ENCODE measurements at regions not wholly inside any gene's neighbourhood (a gene's known extent, or its start where the extent isn't known, plus 50 kb on each side); places are given as distances from the start of the nearest gene placed in this dataset.

DNA sequence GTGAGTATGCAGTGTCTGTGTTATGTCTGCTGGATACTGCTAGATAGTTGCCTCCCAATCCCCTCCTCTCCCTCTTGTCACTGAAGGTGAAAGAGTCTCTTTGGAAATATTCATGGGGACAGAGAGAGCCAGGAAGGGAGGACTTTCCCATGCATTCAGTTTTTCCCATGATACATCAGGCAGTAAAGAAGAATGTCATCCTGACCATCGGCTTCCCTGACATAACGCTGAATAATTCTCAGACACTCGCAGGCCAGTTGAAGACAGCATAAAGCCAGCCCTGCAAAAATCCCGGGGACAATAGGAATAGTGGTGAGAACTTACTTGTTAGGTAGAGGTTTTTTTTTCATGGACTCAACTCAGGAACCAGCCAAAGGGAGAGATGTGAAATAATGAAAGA, 58.1 kb downstream of the KLF4 start:
- no peak for DNase-seq

DNA sequence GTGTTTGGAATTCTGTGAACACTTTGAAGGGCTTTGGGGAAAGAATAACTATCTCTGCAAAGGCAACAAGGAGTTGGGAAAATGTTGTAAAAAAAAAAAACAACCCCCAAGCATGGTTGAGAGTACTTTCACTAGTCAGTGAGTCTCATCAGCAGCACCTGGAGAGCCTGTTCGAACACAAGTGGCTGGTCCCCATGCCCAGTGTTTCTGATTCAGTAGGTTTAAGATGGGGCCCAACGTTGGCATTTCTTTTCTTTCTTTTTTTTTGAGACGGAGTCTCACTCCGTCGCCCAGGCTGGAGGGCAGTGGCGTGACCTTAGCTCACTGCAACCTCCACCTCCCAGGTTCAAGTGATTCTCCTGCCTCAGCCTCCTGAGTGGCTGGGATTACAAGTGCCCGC, 59.5 kb downstream of the KLF4 start:
- DNase-seq: no peak

DNA sequence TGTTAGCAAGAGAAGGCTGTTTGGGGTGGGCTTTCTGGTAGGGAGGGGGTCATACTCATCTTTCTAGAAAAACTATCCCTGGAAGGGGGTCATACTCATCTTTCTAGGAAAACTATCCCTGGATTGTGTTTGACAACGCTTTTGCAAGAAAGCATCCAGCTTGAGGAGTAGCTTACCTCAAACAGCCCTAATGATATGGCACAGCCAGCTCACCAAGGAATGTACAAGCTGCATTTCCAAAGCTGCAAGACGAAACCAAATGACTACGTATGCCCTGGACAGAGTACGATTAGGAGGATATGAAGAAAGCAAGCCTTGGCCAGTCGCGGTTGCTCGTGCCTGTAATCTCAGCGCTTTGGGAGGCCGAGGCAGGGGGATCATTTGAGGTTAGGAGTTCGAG, 63.4 kb downstream of the KLF4 start:
- no peak for DNase-seq

DNA sequence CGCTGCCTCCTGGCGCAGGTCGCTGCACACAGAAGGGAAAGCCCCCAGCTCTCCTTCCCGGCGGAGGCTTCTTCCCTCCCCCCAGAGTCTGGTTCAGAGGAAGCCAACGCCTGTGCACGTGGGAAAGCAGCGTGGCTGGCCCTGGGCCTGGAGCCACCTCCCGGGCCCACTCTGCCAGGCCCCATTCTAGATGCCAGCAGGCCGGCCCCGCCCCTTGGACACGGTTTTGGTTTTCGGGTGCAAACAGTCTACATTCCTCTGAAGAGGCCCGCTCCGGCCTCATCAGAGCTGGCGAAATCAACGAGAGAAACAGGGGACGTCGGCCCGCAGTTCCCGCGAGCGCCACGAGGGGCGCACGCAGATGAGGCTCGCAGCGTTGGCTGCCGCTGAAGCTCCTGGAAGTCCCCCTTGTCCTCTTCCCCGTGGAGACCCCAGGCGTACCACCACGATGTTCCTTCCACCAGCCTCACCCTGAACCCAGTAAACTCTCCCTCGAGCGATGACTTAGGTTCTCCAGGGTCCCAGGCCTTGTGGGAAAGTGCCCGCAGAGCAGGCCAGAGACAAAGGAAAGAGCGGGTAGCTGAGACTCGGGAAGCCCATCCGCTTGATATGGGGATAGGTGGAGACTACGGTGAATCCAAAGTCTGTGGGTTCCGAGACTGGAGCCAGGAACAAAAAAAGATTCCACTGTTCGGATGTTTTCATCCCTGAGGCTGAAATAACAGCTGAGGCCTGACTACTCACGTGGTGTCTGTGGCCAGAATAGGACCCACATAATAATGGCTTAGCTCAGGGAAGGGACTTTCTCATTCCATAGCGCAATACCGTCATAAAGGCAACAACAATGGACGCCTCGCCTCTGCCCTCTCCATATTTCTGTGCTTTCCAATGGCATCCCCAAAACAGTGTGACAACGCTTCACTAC, 64.2 kb downstream of the KLF4 start:
- no peak for DNase-seq

DNA sequence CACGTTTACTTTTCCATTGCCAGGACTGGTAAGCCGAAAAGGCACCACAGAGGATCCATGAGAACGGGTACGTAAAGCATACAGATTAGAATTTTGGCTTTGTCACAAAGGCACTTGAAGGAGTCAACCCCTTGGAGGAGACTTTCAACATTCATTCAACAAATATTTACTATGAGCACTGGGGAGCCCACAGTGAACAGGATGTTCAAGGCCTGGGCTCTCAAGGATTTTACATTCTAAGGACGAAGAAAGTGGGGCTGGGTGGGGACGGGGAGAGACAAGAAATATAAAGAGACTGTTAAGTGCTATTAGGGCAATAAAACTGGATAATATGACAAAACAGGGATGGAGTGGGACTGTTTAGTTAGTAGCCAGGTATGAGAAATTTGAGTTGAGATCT, 66.0 kb downstream of the KLF4 start:
- peak; percentile 27 for DNase-seq

DNA sequence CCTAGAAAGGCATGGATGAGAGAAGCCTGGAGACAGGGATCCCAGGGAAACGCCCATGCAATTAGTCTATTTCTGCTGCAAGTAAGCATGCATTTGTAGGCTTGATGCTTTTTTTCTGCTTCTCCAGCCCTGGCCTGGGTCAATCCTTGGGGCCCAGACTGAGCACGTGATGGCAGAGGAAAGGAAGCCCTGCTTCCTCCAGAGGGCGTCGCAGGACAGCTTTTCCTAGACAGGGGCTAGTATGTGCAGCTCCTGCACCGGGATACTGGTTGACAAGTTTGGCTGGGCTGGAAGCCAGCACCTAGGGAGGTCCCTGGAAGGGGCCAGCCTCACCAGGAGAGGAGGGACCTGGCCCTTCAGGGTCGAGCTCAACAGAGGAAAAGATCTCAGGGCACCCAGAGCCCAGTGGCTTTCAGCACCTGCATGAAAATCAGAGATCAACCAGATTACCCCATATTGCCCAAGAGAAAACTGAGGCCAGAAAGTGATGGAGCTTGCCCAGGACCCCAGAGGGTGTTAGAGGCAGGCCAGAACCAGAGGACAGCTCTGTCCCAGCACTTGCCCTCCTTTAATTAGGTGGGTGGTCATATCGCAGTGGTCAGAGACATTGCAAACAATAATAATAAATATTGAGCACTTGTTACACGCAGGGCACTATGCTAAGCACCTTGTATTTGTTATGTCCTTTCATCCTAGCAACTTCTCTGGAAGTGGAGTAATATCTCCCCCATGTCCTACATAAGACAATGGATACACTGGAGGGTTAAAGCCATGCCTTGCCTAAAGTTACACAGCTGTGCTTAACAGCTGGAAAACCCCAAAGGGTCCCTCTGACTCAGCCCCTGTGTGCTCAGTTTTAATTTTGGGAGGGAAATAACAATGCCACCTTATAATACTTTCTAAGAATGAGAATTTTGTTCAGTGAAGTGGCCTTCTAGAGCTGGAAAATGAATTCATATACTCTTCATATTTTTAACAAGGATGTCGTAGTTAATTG, 67.1 kb downstream of the KLF4 start:
- DNase-seq: peak; percentile 75

DNA sequence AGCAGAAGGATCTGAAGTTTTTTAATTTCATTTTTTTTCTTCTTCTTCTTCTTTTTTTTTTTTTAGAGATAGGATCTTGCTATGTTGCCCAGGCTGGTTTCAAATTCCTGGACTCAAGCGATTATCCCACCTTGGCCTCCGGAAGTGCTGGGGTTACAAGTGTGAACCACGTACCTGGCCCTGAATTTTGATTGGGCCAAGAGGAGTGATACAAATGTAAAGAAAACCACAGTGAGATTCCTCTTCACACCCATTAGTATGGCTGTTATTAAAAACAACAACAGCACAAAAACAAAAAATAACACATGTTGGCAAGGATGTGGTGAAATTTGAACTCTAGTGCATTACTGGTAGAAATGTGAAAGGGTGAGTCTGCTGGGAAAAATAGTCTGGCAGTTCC, 79.1 kb downstream of the KLF4 start:
- DNase-seq: no peak

DNA sequence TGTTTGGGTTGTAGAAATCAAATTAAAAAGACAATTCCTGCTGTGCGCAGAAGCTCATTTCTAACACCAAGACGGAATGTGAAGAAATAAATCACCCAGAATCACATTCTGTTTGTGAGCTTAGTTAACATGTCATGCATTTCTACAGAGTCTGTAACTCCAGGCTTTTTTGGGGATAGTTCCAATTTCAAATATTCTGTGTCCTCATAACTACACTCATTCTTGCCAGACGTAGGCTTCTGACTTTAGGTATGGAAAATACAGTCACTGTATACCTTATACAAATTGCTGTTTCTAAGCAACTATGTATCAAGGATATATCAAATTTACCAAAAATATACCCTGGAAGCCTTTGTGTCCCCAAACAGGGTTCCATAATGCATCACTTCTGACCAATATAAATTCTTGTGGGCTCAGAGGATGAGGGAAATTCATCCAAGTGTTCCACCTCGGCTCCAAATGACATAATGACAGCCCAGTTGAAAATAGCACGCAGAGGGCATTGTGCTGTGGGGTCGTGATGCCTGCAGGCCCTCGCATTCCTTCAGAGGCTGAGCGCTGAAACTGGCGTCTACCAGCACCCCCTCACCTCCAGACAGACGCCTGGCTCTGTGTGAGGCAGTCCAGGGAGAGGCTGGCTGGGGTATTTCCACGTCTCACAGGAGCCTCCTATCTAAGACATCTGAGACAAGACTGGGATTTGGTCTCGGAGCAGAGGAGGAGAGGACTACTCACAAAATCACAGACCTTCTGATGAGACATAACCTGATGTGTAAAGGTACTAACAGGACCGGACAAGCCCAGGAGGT, 79.8 kb downstream of the KLF4 start:
- DNase-seq: no peak

DNA sequence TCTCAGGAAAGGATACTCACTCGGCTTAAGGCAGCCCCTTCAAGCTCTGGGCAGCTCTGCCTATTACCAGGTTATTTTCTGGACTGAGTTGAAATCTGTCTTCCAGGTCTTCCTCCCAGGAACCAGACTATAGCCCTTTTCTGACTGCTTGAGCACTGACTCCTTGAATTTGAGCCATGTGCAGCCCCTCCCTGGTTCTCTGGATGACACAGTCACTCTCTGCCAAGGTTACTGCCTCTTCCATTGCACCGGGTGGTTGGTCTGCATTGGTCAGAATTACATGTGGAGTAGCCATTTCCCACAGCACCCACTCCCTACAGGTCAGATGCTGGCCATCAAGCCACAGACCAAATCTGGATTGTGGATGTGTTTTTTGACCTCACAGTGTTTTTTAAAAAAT, 81.9 kb downstream of the KLF4 start:
- no peak for DNase-seq

DNA sequence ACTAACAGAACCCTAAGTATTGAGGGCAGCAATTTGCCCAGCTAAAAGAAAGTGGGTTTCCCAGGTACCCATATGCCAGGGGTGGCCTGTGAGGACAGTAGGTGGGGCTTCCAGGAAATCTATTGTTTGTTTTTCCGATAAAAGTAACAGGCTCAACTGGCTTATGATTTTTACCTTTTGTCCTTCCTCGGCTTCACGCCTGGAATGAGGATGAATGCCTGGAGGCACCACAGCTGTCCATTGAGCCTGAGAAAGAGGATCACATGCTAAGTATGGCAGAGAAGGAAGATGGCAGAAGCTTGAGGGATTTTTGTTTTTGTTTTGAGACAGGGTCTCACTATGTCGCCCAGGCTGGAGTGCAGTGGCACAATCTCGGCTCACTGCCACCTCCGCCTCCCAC, 84.1 kb downstream of the KLF4 start:
- DNase-seq: no peak

DNA sequence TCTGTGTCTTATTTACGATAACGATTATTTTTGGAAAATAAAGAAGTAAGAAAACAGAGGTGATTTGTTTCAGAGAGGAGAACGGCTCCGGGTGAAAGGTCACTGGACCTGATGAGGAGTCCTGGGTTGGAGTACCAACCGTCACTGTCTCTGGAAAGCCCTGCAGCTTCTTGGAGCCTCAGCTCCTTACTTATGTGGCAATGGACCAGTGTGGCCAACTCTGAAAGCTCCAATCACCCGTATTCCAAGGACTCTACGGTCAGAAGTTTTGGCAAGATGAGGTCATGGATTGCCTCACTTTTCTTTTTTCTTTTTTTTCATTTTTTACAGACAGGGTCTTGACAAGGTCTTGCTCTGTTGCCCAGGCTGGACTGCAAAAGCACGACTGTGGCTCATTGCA, 84.8 kb downstream of the KLF4 start:
- no peak for DNase-seq

DNA sequence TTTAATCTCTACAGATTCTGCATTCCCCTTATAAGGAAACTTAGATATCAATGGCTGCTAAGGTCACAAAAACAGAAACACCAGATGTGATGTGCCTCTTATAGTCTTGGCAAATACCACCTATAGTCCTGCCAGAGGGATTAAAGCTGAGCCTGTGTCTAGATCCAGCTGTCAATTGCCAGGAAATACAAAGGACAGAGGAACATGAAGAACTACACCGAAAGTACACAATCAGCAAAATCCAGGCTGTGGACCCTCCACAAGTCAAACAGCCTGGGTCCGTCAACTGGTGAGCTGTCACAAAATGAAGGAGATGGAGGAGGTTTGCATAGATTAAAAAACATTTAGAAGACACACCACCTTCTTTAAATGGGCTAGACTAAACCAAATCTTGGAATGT, 85.4 kb downstream of the KLF4 start:
- DNase-seq: no peak

DNA sequence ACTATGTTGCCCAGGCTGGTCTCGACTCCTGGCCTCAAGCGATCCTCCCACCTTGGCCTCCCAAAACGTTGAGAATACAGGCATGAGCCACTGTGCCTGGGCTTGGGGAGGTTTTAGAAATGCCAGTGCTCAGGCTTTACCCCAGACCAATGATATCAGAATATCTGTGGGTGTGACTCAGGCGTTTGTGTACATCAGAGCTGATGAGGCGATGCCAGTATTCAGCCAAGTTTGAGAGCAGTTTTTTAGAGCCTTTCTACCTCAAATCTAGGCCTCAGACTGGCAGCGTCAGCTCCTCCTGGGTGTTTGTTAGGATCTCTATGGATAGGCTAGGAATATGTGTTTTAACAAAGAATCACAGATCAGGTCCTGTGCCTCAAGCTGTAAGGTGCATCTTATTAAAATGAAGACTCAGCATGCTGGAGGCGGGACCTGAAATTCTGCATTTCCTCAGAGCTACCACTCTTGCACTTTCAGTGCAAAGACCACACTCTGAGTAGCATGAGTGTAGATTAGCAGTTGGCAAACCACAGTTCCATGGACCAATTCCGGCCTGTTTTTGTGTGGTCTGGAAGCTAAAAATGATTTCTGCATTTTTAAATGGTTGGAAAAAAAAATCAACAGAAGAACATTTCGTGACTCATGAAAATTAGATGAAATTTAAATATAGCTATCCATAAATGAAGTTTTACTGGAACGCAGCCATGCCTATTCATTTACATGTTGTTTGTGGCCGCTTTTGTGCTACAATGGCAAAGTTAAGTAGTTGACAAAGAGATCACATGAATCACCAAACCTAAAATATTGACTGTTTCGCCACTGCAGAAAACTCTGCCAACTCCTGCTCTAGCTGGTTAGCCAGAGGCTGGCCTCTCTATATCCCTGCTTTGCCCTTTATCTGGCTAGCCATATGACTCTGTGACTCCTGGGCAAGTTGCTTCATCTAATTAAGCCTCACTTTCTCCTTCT, 92.2 kb downstream of the KLF4 start:
- no peak for DNase-seq

DNA sequence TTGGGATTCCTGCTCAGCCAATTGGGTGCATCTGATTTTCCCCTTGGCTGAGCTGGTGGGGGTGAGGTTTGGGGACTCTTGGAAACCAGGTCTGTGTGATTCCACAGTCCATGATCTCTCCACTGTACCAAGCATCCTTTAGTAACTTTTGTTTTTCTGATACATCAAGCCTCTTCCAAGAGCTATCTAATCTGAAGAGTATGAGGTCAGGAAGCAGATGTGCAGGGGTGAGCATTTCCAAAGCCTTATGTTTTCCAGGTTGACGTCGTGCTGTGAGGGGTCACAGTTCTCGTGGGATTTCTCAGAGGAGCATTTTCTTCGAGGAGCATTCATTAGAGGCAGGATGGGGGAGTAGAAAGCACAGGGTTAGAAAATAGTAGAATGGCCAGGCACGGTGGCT, 95.3 kb downstream of the KLF4 start:
- no peak for DNase-seq

DNA sequence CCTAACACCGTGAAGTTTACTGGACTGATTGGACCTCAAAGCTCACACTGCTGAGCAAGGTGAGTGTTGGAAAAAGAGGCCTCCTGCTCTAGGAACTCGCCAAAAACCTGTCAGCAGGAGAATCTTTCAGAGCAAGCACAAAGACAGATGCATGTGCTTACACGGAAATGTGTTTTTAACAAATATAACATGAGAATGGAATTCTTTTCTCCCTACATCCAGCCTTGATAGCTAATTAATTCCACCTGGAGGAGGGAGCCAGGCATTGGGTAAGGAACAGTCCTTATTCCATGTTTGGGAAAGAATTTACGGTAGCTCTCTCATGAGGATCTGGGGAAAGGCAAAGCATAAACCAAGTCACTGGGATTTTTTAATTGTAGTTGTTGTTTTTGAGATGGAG, 98.8 kb downstream of the KLF4 start:
- DNase-seq: no peak

DNA sequence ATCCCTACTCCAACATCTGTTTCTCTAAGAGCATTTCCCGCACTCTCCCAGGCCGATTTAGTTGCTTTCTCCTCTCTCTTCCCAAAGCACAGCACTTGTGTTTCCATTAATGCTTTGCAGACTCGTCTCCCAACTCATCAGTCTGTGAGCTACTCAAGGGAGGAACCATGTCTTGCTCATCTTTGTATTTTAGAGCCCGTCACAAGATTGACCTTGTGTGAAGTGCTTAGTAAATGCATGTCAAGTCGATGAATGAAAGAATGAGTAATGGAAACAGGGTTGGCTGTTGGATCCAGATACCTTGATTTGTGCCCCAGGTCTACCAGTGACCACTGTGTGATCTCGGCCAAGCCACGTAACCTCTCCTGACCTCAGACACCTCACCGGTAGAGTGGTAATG, 99.3 kb downstream of the KLF4 start:
- no peak for DNase-seq

DNA sequence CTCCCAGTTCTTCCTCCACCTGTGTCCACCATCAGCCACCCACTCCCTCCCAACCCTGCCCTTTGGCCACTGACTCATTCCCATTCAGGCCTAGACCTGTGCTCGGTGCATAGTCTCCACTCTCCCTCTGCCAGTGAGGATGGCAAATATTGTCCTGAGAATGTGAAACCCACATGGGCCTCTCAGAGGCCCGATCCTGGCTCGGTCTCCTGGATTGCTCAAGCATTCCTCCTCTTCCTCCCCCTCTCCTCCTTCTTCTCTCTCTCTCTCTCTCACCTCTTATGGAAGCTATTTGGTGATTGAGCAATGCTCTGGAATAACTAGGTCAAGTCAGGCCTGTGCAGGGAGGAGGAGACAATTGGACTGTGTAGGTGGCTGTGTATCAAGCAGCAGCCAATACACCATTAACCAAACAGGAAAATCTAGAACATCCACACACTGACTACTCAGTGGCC, 99.9 kb downstream of the KLF4 start:
- no peak for DNase-seq

DNA sequence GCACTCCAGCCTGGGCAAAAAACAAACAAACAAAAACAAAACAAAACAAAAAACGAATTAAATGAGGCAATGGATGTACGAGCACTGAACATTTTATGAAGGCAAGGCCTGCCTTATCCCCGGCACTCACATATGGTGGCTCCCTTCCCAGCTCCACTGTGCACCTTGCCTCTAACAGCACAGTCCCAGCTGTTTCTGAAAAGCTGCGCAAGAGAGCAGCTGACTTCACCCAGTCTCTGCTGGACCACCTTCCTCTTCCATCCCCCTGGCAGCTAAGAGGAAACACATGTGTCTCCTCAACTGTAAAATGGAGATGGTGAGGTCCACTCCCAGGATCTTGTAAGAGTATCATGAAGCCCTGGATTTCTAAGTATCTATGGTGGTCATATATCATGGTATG, 100.7 kb downstream of the KLF4 start:
- DNase-seq: no peak

DNA sequence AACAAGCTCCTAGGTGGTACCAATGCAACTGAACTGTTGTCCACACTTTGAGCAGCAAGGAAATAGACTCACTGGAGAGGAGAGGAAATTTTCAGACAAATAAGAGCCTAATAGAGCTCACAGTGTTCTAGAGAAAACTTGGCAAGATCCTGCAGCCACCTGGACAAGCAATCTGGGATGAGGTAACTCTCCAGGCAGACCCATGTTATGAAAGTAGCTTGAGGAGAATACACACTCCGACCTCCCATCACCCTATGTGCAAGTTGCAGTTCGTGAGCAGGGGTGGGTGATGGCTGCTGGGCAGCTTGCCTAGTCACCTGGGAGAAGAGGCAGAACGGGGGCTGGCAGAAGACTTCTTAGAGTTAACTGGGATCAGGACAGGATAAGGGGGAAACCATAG, 102.2 kb downstream of the KLF4 start:
- DNase-seq: no peak

DNA sequence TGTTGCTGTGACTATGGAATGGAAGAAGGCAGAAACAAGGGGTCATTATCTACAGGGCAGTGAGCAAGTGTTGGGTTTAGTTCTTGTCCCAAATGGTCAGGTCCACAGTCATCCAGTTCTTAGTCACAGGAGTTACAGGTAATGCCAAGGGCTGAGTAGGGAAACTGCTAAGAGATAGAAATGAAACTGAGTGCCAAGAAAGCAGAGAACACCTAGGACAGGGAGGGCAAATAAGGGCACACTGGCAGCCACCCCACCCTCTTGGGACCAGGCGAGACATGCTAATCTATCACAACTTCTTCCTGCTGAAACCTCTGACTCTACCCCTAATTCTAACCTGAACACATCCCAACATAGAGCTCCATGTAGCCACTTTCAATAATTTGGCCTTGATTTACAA, 103.2 kb downstream of the KLF4 start:
- DNase-seq: no peak
